Osteocyte (in vitro differentiated cells): ENCODE measurements at regions not wholly inside any gene's neighbourhood (a gene's known extent, or its start where the extent isn't known, plus 50 kb on each side); places are given as distances from the start of the nearest gene placed in this dataset.

Source experiments
- DNase-seq: peaks from one replicate; pipeline ENCODE4 v3.0.0; 2021; ENCODE audit warnings: mixed read lengths; ENCODE audit not compliant: unreplicated experiment; ENCODE audit errors: extremely low spot score
- H3K27ac Mint-ChIP-seq: one replicate; pipeline ENCODE4 v1.8.0; 2021; ENCODE audit warnings: mild to moderate bottlenecking, mixed read lengths; ENCODE audit not compliant: unreplicated experiment
- H3K27me3 Mint-ChIP-seq: one replicate; pipeline ENCODE4 v1.8.0; 2021; ENCODE audit warnings: mixed read lengths; ENCODE audit not compliant: unreplicated experiment
- H3K36me3 Mint-ChIP-seq: one replicate; pipeline ENCODE4 v1.8.0; 2021; ENCODE audit warnings: mixed read lengths; ENCODE audit not compliant: unreplicated experiment
- H3K4me1 Mint-ChIP-seq: one replicate; pipeline ENCODE4 v1.8.0; 2021; ENCODE audit warnings: mixed read lengths; ENCODE audit not compliant: unreplicated experiment
- H3K4me3 Mint-ChIP-seq: one replicate; pipeline ENCODE4 v1.8.0; 2021; ENCODE audit warnings: mild to moderate bottlenecking, moderate library complexity, mixed read lengths; ENCODE audit not compliant: unreplicated experiment
- H3K9me3 Mint-ChIP-seq: one replicate; pipeline ENCODE4 v1.8.0; 2021; ENCODE audit warnings: mixed read lengths; ENCODE audit not compliant: unreplicated experiment
- TF ChIP-seq, protein P1 (sequence below): fragments of 200-600 bp; sonication (generic); IDR thresholded peaks from 2 replicates; pipeline ENCODE4 v1.5.0; 2021; ENCODE audit warnings: antibody characterized with exemption, mild to moderate bottlenecking, moderate library complexity

GRCh38 chr5:10849278-10849677, 88.2 kb upstream of the DAP start:
- H3K4me3 Mint-ChIP-seq: no peak overlapping the region
- TF ChIP-seq, protein P1, sequence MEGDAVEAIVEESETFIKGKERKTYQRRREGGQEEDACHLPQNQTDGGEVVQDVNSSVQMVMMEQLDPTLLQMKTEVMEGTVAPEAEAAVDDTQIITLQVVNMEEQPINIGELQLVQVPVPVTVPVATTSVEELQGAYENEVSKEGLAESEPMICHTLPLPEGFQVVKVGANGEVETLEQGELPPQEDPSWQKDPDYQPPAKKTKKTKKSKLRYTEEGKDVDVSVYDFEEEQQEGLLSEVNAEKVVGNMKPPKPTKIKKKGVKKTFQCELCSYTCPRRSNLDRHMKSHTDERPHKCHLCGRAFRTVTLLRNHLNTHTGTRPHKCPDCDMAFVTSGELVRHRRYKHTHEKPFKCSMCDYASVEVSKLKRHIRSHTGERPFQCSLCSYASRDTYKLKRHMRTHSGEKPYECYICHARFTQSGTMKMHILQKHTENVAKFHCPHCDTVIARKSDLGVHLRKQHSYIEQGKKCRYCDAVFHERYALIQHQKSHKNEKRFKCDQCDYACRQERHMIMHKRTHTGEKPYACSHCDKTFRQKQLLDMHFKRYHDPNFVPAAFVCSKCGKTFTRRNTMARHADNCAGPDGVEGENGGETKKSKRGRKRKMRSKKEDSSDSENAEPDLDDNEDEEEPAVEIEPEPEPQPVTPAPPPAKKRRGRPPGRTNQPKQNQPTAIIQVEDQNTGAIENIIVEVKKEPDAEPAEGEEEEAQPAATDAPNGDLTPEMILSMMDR: no peak
- H3K4me1 Mint-ChIP-seq: no peaks in the 10 kb centered on the region
- no peak overlapping the region for H3K27ac Mint-ChIP-seq
- H3K9me3 Mint-ChIP-seq: peaks cover 10% of the 10 kb centered on the region
- peaks cover 45% of the 10 kb centered on the region for H3K27me3 Mint-ChIP-seq
- DNase-seq: no peak
- H3K36me3 Mint-ChIP-seq: no peaks in the 10 kb centered on the region

- peaks cover 55% of the 10 kb centered on the region for H3K27me3 Mint-ChIP-seq
- DNase-seq: no peak
- H3K36me3 Mint-ChIP-seq: no peaks in the 10 kb centered on the region
- H3K4me3 Mint-ChIP-seq: no peak overlapping the region
- H3K27ac Mint-ChIP-seq: no peak overlapping the region
- H3K9me3 Mint-ChIP-seq: peaks cover 10% of the 10 kb centered on the region
- TF ChIP-seq, protein P1: no peak
- H3K4me1 Mint-ChIP-seq: no peaks in the 10 kb centered on the region
Measured at GRCh38 chr5:10844016-10844415, 83.0 kb upstream of the DAP start.

GRCh38 chr5:10842823-10843222, 81.8 kb upstream of the DAP start:
- TF ChIP-seq, protein P1: no peak
- Mint-ChIP-seq H3K4me3 (no peak overlapping the region), H3K4me1 (no peaks in the 10 kb centered on the region), H3K27ac (no peak overlapping the region), H3K9me3 (peaks cover 5% of the 10 kb centered on the region), H3K27me3 (peaks cover 51% of the 10 kb centered on the region), H3K36me3 (no peaks in the 10 kb centered on the region)
- no peak for DNase-seq

DNA sequence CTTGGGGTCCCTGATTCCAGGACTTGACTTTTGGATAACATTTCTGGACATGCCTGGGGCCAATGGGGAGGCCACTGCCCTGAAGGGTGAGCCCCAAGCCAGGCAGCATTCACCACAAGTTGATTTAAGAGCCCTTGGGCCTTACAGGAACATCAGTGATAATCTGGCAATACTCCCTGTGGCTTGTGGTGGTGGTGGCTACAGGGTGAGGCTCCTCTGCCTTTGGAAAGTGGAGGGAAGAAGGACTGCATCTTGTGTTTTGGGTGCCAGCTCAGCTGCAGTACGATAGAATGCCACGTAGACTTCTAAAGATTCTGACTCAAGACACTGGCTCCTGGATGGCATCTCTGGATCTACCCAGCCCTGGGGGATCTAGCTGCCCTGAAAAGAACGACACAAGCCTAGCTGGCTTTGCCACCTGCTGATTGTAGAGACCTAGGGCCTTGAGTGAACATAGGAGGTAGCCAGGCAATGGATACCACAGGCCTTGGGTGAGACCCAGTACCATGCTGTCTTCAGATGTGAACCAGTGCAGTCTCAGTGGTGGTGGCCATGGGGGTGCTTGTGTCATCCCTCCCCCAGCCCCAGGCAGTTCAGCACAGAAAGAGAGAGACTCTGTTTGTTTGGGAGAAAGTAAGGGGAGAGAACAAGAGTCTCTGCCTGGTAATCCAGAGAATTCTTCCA, 79.0 kb upstream of the DAP start:
- H3K36me3 Mint-ChIP-seq: no peaks in the 10 kb centered on the region
- H3K4me1 Mint-ChIP-seq: no peaks in the 10 kb centered on the region
- TF ChIP-seq, protein P1: no peak
- no peak for DNase-seq
- no peak overlapping the region for H3K27ac Mint-ChIP-seq
- H3K9me3 Mint-ChIP-seq: peaks cover 5% of the 10 kb centered on the region
- H3K4me3 Mint-ChIP-seq: no peak overlapping the region
- peaks cover 29% of the 10 kb centered on the region for H3K27me3 Mint-ChIP-seq

GRCh38 chr5:10839118-10839517, 78.1 kb upstream of the DAP start:
- Mint-ChIP-seq H3K36me3 (no peaks in the 10 kb centered on the region), H3K27ac (no peak overlapping the region), H3K9me3 (no peaks in the 10 kb centered on the region), H3K4me3 (no peak overlapping the region), H3K27me3 (peaks cover 23% of the 10 kb centered on the region), H3K4me1 (no peaks in the 10 kb centered on the region)
- TF ChIP-seq, protein P1: no peak
- no peak for DNase-seq
